ENCODE measurements at regions not wholly inside any gene's neighbourhood (a gene's known extent, or its start where the extent isn't known, plus 50 kb on each side); places are given as distances from the start of the nearest gene placed in this dataset.
A peak's percentile ranks its signal among the peaks of the same experiment; 100 is the strongest.
"Not testable (repeated sequence)": the region's sequence is repeated elsewhere in the genome, so short reads cannot be mapped to it uniquely, and the experiment has no call there.

DNA sequence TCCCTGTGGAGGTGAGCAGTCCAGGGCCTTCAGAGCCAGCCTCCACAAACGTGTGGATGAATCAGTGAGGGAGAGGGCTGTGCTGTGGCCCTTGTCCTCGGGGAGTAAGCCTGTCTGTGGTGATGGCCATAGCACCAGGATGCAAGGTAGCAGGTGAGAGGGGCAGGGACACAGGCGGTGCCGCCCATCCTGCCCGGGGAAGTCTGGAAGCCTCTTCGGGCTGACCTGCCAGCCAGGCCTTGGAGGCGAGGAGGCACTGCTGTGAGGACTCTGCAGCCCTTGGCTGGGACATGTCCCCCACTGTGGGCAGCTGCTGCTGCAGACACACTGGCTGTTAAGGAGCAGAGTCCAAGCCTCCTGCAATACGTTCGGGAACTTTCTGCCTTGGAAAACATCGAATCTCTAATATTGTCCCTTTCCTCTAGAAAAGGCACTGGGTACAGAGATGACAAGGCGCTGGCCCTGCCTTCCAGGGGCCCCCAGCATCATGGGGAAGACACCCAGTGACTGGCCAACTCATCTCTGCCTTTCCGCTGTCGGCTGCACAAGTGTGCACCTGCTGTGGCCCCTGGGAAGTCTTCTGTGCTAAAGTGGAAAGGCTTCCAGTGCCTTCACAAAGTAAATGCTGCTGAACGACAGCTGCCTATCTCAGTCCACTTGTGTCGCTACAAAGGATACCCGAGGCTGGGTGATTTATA lies 101.4 kb downstream of the ADRA2C start:
- DNase-seq = no peak

GRCh38 chr4:3868211-3869173 lies 102.3 kb downstream of the ADRA2C start:
- DNase-seq = no peak

DNA sequence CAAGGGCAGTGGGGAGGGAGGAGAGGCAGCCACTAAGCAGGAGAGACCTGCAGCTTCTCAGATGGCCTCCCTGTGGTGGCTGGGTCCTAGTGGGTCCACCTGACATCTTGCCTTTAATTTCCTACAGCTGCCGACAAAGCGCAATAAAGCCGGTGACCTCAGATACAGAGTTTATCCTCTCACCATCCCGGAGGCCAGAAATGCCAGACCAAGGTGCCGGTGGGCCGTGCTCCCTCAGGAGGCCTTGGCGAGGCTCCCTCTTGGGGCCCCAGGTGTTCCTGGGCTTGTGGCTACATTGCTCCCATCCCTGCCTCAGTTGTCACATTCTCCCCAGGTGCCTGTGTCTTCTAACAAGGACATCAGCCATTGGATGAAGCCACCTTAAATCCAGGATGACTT lies 103.0 kb downstream of the ADRA2C start:
- DNase-seq = no peak

GRCh38 chr4:3869661-3870566 lies 103.7 kb downstream of the ADRA2C start:
- no peak for DNase-seq

DNA sequence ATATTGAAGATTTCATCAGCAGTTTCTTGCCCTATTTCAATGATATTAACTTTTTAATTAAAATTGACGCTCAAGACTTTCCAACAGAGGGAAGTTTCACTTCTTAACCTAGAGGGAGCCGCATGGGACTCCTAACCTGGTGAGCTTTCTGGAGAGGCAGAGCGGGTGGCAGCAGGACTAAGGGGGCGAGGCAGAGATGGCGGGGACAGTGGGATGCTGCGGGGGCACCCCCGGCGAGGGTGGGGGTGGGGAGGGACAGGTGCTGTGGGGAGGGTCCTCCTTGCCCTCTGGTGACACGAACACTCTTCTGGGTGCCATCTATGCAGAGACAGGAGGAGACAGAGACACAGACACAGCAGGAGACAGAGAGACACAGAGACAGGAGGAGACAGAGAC lies 104.4 kb downstream of the ADRA2C start:
- no peak for DNase-seq

GRCh38 chr4:3871181-3871852 lies 105.1 kb downstream of the ADRA2C start:
- DNase-seq = no peak

DNA sequence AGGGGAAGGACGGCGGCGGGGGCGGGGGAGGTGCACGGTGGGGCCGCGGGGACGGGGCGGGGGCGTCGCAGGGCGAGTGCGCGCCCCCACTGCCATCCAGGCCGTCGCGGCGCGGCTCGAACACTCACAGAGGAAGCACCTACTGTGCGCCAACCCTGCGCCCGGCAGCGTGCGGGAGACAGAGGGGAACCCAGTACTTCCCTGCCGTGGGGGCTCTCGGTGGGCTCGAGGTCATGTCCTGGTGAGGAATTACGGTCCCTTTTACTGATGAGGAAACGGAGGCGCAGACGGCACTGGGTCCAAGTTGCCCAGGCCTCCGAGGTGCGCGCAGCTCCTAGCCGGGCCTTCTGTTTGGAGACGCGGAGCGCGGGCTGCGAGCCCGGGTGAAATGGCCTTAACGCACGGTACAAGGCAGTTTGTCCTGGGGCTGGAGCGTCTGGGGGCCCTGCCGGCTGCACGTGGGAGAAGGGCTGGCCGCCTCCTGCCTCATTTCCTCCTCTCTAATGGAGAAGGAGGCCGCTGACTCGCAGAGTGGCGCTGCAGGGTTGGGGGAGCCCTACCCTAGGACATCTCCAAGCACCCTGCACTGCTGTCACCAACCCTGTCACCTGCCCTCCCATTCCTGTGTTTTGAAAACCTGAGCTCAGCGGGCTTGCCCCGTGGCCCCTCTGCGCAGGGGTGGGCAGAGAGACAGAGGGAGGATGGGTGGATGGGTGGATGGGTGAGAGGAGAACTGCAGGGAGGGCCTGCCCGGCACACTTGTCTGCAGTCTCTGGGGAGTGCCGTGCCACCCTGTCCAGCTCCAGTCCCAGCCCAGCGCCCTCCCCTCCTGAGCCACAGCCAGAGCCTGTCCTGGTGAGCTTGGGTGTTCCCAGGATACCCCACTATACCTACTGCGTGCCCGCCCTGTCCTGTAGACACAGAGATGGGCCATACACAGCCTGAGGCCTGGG lies 106.0 kb downstream of the ADRA2C start:
- DNase-seq = no peak

GRCh38 chr4:3872834-3873313 lies 106.7 kb downstream of the ADRA2C start:
- no peak for DNase-seq

DNA sequence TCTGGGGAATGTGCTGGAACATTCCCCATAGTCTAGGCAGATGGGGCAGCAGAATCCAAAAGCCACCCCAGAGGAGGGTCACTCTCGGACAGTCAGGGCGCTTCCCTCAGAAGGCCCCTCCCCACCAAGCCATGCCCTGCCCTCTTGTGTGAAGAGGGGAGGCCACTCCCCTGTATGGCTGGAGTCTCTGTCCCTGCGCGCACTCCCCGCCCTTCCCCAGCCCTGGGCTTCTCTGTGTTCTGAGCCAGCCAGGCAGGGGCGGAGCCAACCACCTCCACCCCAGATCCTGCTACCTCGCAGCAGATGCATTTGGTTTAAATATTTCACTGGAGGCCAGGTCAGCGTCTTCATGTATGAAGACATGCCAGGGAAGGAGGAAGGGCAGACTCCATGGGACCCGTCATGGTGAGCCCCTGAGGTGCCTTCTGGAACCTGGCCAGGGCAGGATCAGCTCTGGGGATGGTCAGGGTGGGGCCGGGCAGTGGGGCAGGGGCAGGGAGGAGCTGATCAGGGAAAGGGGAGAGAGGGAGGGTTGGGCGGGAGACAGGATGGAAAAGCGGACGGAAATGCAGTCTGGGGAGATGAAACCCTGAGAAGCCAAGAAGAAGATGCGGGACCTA lies 107.3 kb downstream of the ADRA2C start:
- no peak for DNase-seq

DNA sequence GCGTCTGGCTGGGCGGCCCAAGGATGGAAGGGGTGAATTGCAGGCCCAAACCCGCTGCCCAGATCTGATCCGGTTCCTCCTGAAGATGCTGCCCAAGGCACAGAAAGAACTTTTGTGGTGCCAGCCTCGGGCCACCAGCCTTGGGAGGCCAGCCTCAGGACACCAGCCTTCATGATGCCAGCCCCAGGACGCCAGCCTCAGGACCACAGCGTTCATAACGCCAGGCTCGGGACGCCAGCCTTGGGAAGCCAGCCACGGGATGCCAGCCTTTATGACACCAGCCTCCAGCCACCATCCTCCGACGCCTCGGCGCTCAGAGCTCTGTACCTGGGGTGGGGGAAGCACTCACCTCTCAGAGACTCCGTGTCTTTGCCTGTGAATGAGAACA lies 107.8 kb downstream of the ADRA2C start:
- no peak for DNase-seq

- DNase-seq = no peak
Observed at GRCh38 chr4:3874525-3875110, 108.4 kb downstream of the ADRA2C start.

- no peak for DNase-seq
Observed at GRCh38 chr4:3875466-3875865, 109.3 kb downstream of the ADRA2C start.

- not testable (repeated sequence) for DNase-seq
Observed at GRCh38 chr4:3876057-3876845, 110.1 kb downstream of the ADRA2C start.

GRCh38 chr4:3877236-3877635 lies 111.1 kb downstream of the ADRA2C start:
- no peak for DNase-seq

GRCh38 chr4:3877868-3878267 lies 111.7 kb downstream of the ADRA2C start:
- no peak for DNase-seq

- DNase-seq = no peak
Observed at GRCh38 chr4:3878678-3879077, 112.5 kb downstream of the ADRA2C start.

GRCh38 chr4:3879681-3880614 lies 113.8 kb downstream of the ADRA2C start:
- DNase-seq = peak in 1 of 2 donors; percentile 13

DNA sequence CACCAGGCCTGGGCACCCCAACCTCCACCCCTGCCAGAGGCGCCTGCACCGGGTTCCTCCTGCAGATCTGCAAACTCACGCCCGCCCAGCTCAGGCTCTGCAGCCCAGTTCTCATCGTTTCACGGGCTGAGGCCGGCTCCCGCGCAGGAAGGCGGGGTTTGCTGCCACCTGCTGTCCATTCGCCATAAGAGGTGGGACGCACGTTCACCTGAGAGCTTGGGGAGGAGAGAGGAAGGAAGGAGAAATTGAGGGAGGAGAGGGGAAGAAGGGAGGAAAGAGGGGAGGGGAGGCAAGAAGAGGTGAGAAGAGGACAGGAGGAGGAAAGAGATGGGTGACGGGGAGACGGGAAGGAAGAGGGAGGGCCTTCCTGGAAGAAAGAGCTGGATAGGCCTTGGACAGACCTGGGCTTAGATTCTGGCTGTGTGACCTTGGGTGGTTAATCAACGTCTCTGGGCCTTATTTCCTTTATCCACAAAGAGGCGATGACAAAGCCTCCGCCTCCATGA lies 114.5 kb downstream of the ADRA2C start:
- DNase-seq = peak in 1 of 2 donors; percentile 29

All from bone marrow (tissue), 2 donors.